ENCODE measurements at regions not wholly inside any gene's neighbourhood (a gene's known extent, or its start where the extent isn't known, plus 50 kb on each side); places are given as distances from the start of the nearest gene placed in this dataset.
A peak's percentile ranks its signal among the peaks of the same experiment; 100 is the strongest.

- peak; percentile 28 for DNase-seq
These were observed 117.5 kb downstream of the EDEM1 start for GRCh38 chr3:5304789-5305683.

- DNase-seq, result no peak
These were observed 118.1 kb downstream of the EDEM1 start for GRCh38 chr3:5305684-5305989.

- no peak for DNase-seq
These were observed 121.7 kb downstream of the EDEM1 start for GRCh38 chr3:5309171-5309570.

- DNase-seq, result no peak
These were observed 122.1 kb downstream of the EDEM1 start for GRCh38 chr3:5309602-5310001.

GRCh38 chr3:5310509-5310908 is 123.0 kb downstream of the EDEM1 start:
- no peak for DNase-seq

- DNase-seq, result no peak
These were observed 124.8 kb downstream of the EDEM1 start for GRCh38 chr3:5312290-5312689.

- DNase-seq, result no peak
These were observed 127.4 kb downstream of the EDEM1 start for GRCh38 chr3:5314897-5315296.

GRCh38 chr3:5317557-5317956 is 130.1 kb downstream of the EDEM1 start:
- DNase-seq, result no peak

- DNase-seq, result no peak
These were observed 131.9 kb downstream of the EDEM1 start for GRCh38 chr3:5319454-5319853.

GRCh38 chr3:5321666-5322340 is 134.3 kb downstream of the EDEM1 start:
- DNase-seq, result no peak

GRCh38 chr3:5324780-5325179 is 137.3 kb downstream of the EDEM1 start:
- no peak for DNase-seq

- no peak for DNase-seq
These were observed 142.8 kb downstream of the EDEM1 start for GRCh38 chr3:5330152-5330810.

GRCh38 chr3:5331567-5332269 is 144.2 kb downstream of the EDEM1 start:
- no peak for DNase-seq

- no peak for DNase-seq
These were observed 144.9 kb downstream of the EDEM1 start for GRCh38 chr3:5332270-5332956.

GRCh38 chr3:5339967-5340535 is 152.5 kb downstream of the EDEM1 start:
- DNase-seq, result no peak

GRCh38 chr3:5341610-5342009 is 154.1 kb downstream of the EDEM1 start:
- no peak for DNase-seq

- no peak for DNase-seq
These were observed 156.0 kb downstream of the EDEM1 start for GRCh38 chr3:5343459-5343858.

GRCh38 chr3:5344707-5345106 is 157.2 kb downstream of the EDEM1 start:
- DNase-seq, result no peak

GRCh38 chr3:5347486-5347885 is 160.0 kb downstream of the EDEM1 start:
- DNase-seq, result no peak

GRCh38 chr3:5348229-5348902 is 160.9 kb downstream of the EDEM1 start:
- DNase-seq, result no peak

GRCh38 chr3:5349343-5349742 is 161.8 kb downstream of the EDEM1 start:
- DNase-seq, result no peak

- no peak for DNase-seq
These were observed 169.6 kb downstream of the EDEM1 start for GRCh38 chr3:5357089-5357488.

Measured in CD4-positive, alpha-beta T cell treated with Interleukin-17A for 4 hours (primary cell).